HepG2 (cell line): ENCODE measurements at regions not wholly inside any gene's neighbourhood (a gene's known extent, or its start where the extent isn't known, plus 50 kb on each side); places are given as distances from the start of the nearest gene placed in this dataset.

Experiments
- ATAC-seq: fragments of 200-7000 bp; cut with Tn5 transposase; 3 replicates; pipeline ENCODE4 v1.9.1; 2020; ENCODE audit warnings: mild to moderate bottlenecking, moderate library complexity
- BruUV-seq: library from RNA; stranded (reverse); fragments of 400-500 nt; replicated peaks from 2 replicates; lab custom pipeline; 2021; lab: Mats Ljungman, UMichigan
- CTCF ChIA-PET: fragments of 300-600 bp; formaldehyde crosslinking; extraction: SDS; loops from one replicate; lab custom pipeline; 2021; ENCODE audit warnings: low total read pairs, inconsistent platforms, low intra/inter-chr PET ratio; lab: Yijun Ruan, JAX
- POLR2A ChIA-PET: fragments of 350-600 bp; sonication (Branson Sonifier 250); formaldehyde crosslinking; loops from one replicate; lab custom pipeline; 2020; ENCODE audit warnings: antibody characterized with exemption, inconsistent platforms; lab: Yijun Ruan, JAX
- DNase-seq: peaks from one replicate; pipeline ENCODE4 v3.0.0-alpha.2; 2015; ENCODE audit warnings: low spot score
- FAIRE-seq: peaks from 3 replicates; lab custom pipeline; 2011; peaks lifted over from hg19 to GRCh38; lab: Jason Lieb, UNC
- H2AFZ ChIP-seq: one replicate; pipeline ENCODE4 v1.6.1; 2011; ENCODE audit warnings: low read length, inconsistent platforms
- H3K27ac ChIP-seq: fragments of 300-600 bp; 3 replicates; pipeline ENCODE4 v1.8.0; 2011; ENCODE audit warnings: mixed run types, mild to moderate bottlenecking, mixed read lengths, low read length, inconsistent platforms; ENCODE audit not compliant: insufficient read depth; ENCODE audit errors: extremely low read length
- H3K27me3 ChIP-seq, 2 experiments: fragments of 200-600 bp in 1 of 2; 2 replicates in 1 of 2; 3 replicates in 1 of 2; pipeline versions ENCODE4 v1.6.0 to v1.8.0; 2011; ENCODE audit warnings: low read length in 2 of 2, mild to moderate bottlenecking in 2 of 2, moderate library complexity in 2 of 2, inconsistent platforms in 1 of 2; ENCODE audit not compliant: insufficient read depth in 2 of 2, control insufficient read depth in 1 of 2
- H3K36me3 ChIP-seq, 2 experiments: fragments of 200-600 bp in 1 of 2; replicated peaks in 1 of 2; 2 replicates in 1 of 2; 3 replicates in 1 of 2; pipeline versions ENCODE4 v1.5.1 to v1.8.0; 2011; ENCODE audit warnings: low read length in 2 of 2, inconsistent platforms in 1 of 2; ENCODE audit not compliant: insufficient read depth in 2 of 2, control insufficient read depth in 1 of 2
- H3K4me1 ChIP-seq: 2 replicates; pipeline ENCODE4 v1.5.1; 2012; ENCODE audit warnings: low read length, inconsistent platforms; ENCODE audit not compliant: insufficient read depth
- H3K4me2 ChIP-seq: 2 replicates; pipeline ENCODE4 v1.6.0; 2011; ENCODE audit warnings: low read depth, low read length, inconsistent platforms
- H3K4me3 ChIP-seq, 3 experiments: fragments of 200-600 bp in 1 of 3; sonication (generic), shearing (Covaris generic) in 1 of 3; replicated peaks in 1 of 3; 2 replicates each; pipeline ENCODE4 v1.5.1; 2011 to 2016; ENCODE audit warnings: low read length in 3 of 3, inconsistent platforms in 2 of 3, low read depth in 2 of 3, mild to moderate bottlenecking in 2 of 3, control low read depth in 1 of 3, mixed read lengths in 1 of 3; ENCODE audit not compliant: insufficient read depth in 1 of 3
- H3K79me2 ChIP-seq: one replicate; pipeline ENCODE4 v1.6.1; 2011; ENCODE audit warnings: low read length, inconsistent platforms; ENCODE audit not compliant: insufficient read depth
- H3K9ac ChIP-seq: 2 replicates; pipeline ENCODE4 v1.6.0; 2011; ENCODE audit warnings: mild to moderate bottlenecking, low read depth, low read length, inconsistent platforms; ENCODE audit not compliant: insufficient read depth
- H3K9me3 ChIP-seq: 2 replicates; pipeline ENCODE4 v1.5.1; 2012; ENCODE audit warnings: mild to moderate bottlenecking, low read length
- H4K20me1 ChIP-seq: 2 replicates; pipeline ENCODE4 v1.6.0; 2011; ENCODE audit warnings: inconsistent platforms, mild to moderate bottlenecking, low read length, moderate library complexity; ENCODE audit not compliant: insufficient read depth
- ARNT ChIP-seq: fragments of 450-650 bp; IDR thresholded peaks from 2 replicates; pipeline ENCODE4 v1.6.1; 2017
- CCAR2 ChIP-seq: fragments of 200-400 bp; formaldehyde crosslinking; optimal IDR thresholded peaks from 2 replicates; pipeline ENCODE3; 2018; ENCODE audit warnings: low read depth, mild to moderate bottlenecking, low read length, moderate library complexity
- EED ChIP-seq: sonication (generic); formaldehyde crosslinking; IDR thresholded peaks from 2 replicates; pipeline ENCODE4 v1.5.0; 2020; ENCODE audit warnings: mild to moderate bottlenecking, missing genetic modification reagents
- HNRNPUL1 ChIP-seq: fragments of 200-400 bp; formaldehyde crosslinking; IDR thresholded peaks from 2 replicates; pipeline ENCODE4 v1.6.1; 2017; ENCODE audit warnings: low read depth, mild to moderate bottlenecking, low read length, moderate library complexity
- KAT2B ChIP-seq: fragments of 150-350 bp; IDR thresholded peaks from 2 replicates; pipeline ENCODE4 v1.6.1; 2014; ENCODE audit warnings: low read depth, low read length, borderline replicate concordance
- KLF11 ChIP-seq: IDR thresholded peaks from 2 replicates; pipeline ENCODE4 v1.6.1; 2016; ENCODE audit warnings: missing compliant biosample characterization
- ZNF124 ChIP-seq: sonication (generic); formaldehyde crosslinking; IDR thresholded peaks from 2 replicates; pipeline ENCODE4 v1.4.0; 2020; ENCODE audit warnings: missing genetic modification reagents
- ZNF331 ChIP-seq: sonication (generic); formaldehyde crosslinking; IDR thresholded peaks from 2 replicates; pipeline ENCODE4 v1.4.0; 2020; ENCODE audit warnings: missing genetic modification reagents
- ZNF484 ChIP-seq: sonication (generic); formaldehyde crosslinking; IDR thresholded peaks from 2 replicates; pipeline ENCODE4 v1.5.1; 2020; ENCODE audit warnings: mild to moderate bottlenecking, low read depth, missing genetic modification reagents, borderline replicate concordance
- ZNF567 ChIP-seq: sonication (generic); formaldehyde crosslinking; IDR thresholded peaks from 2 replicates; pipeline ENCODE4 v1.8.1; 2023; ENCODE audit warnings: mild to moderate bottlenecking, missing genetic modification reagents, borderline replicate concordance
- ZNF713 ChIP-seq: sonication (generic); formaldehyde crosslinking; IDR thresholded peaks from 2 replicates; pipeline ENCODE4 v1.4.0; 2020; ENCODE audit warnings: mild to moderate bottlenecking, missing genetic modification reagents
- ZSCAN29 ChIP-seq: sonication (generic); formaldehyde crosslinking; conservative IDR thresholded peaks from 2 replicates; pipeline ENCODE4 v1.4.0; 2020; ENCODE audit warnings: mild to moderate bottlenecking, missing genetic modification reagents
- WGBS: methylation state at CpG from one replicate; pipeline ENCODE4 v1.1.6; 2017; ENCODE audit warnings: low lambda C conversion rate; 5-methylcytosine and 5-hydroxymethylcytosine counted together
- in situ Hi-C: cut with HindIII; loops from 2 replicates; pipeline ENCODE4 v1.10.0; 2017; ENCODE audit warnings: low pct_unique_long_range_greater_than_20kb; ENCODE audit not compliant: extremely low pct_ligation_motif_present
- intact Hi-C: fragments of 100-400 bp; cut with micrococcal nuclease; formaldehyde crosslinking; loops from one replicate; pipeline ENCODE4 v1.10.0; 2022; ENCODE audit not compliant: unreplicated experiment
- TF ChIP-seq, protein P1 (sequence below): sonication (generic); formaldehyde crosslinking; IDR thresholded peaks from 2 replicates; pipeline ENCODE4 v1.9.0; 2021; ENCODE audit warnings: missing genetic modification reagents, borderline replicate concordance
- TF ChIP-seq, protein P2 (sequence below): sonication (generic); formaldehyde crosslinking; IDR thresholded peaks from 2 replicates; pipeline ENCODE4 v1.5.0; 2020; ENCODE audit warnings: mild to moderate bottlenecking, missing genetic modification reagents
- TF ChIP-seq, protein P3 (sequence below): sonication (generic); formaldehyde crosslinking; IDR thresholded peaks from 2 replicates; pipeline ENCODE4 v1.8.1; 2023; ENCODE audit warnings: mild to moderate bottlenecking, missing genetic modification reagents, borderline replicate concordance
- TF ChIP-seq, protein P4 (sequence below): sonication (generic); formaldehyde crosslinking; IDR thresholded peaks from 2 replicates; pipeline ENCODE4 v1.4.0; 2020; ENCODE audit warnings: mild to moderate bottlenecking, missing genetic modification reagents

DNA sequence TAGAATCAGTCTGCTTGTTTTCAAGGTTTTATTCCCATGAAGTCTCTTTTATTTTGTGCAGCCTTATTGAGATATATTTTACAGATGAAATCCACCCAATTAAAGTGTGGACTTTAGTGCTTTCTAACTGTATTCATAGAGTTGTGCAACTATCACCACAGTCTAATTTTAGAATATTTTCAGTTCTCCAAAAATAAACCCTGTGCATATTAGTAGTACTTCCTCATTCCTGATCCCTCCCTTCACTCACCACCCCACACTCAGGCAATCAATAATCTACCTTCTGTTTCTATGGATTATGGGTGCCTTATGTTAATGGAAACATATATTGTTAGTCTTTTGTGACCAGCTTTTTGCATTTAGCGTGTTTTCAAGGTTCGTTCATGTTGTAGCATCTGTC is 185.7 kb upstream of the TMEM72 start:
- Histone ChIP-seq H3K27ac (no peak overlapping the region), H3K4me3 (no peak overlapping the region), H3K4me2 (no peak overlapping the region), H4K20me1 (no peaks in the 10 kb centered on the region), H3K79me2 (no peaks in the 10 kb centered on the region), H3K27me3 (no peaks in the 10 kb centered on the region), H2AFZ (no peak overlapping the region), H3K9ac (no peak overlapping the region), H3K4me1 (no peaks in the 10 kb centered on the region), H3K36me3 (no peaks in the 10 kb centered on the region), H3K9me3 (no peaks in the 10 kb centered on the region)
- in situ Hi-C loops (no loop called here), intact Hi-C loops (no loop called here)
- DNase-seq (no peak), FAIRE-seq (no peak), ATAC-seq (no peak)
- CTCF ChIA-PET: no interaction called here
- POLR2A ChIA-PET: no interaction called here
- TF ChIP-seq HNRNPUL1 (no peak), ZSCAN29 (CRISPR knock-in tag) (no peak), ZNF331 (no peak), ZNF484 (no peak), ARNT (no peak), CCAR2 (no peak), KLF11 (CRISPR knock-in tag) (no peak), ZNF713 (no peak), ZNF567 (CRISPR knock-in tag) (no peak), EED (CRISPR knock-in tag) (no peak), KAT2B (no peak), ZNF124 (no peak)
- TF ChIP-seq, protein P1, sequence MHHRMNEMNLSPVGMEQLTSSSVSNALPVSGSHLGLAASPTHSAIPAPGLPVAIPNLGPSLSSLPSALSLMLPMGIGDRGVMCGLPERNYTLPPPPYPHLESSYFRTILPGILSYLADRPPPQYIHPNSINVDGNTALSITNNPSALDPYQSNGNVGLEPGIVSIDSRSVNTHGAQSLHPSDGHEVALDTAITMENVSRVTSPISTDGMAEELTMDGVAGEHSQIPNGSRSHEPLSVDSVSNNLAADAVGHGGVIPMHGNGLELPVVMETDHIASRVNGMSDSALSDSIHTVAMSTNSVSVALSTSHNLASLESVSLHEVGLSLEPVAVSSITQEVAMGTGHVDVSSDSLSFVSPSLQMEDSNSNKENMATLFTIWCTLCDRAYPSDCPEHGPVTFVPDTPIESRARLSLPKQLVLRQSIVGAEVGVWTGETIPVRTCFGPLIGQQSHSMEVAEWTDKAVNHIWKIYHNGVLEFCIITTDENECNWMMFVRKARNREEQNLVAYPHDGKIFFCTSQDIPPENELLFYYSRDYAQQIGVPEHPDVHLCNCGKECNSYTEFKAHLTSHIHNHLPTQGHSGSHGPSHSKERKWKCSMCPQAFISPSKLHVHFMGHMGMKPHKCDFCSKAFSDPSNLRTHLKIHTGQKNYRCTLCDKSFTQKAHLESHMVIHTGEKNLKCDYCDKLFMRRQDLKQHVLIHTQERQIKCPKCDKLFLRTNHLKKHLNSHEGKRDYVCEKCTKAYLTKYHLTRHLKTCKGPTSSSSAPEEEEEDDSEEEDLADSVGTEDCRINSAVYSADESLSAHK: no peak
- TF ChIP-seq, protein P2, sequence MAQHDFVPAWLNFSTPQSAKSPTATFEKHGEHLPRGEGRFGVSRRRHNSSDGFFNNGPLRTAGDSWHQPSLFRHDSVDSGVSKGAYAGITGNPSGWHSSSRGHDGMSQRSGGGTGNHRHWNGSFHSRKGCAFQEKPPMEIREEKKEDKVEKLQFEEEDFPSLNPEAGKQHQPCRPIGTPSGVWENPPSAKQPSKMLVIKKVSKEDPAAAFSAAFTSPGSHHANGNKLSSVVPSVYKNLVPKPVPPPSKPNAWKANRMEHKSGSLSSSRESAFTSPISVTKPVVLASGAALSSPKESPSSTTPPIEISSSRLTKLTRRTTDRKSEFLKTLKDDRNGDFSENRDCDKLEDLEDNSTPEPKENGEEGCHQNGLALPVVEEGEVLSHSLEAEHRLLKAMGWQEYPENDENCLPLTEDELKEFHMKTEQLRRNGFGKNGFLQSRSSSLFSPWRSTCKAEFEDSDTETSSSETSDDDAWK (CRISPR knock-in tag): no peak
- TF ChIP-seq, protein P3, sequence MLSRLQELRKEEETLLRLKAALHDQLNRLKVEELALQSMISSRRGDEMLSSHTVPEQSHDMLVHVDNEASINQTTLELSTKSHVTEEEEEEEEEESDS (CRISPR knock-in tag): no peak
- TF ChIP-seq, protein P4, sequence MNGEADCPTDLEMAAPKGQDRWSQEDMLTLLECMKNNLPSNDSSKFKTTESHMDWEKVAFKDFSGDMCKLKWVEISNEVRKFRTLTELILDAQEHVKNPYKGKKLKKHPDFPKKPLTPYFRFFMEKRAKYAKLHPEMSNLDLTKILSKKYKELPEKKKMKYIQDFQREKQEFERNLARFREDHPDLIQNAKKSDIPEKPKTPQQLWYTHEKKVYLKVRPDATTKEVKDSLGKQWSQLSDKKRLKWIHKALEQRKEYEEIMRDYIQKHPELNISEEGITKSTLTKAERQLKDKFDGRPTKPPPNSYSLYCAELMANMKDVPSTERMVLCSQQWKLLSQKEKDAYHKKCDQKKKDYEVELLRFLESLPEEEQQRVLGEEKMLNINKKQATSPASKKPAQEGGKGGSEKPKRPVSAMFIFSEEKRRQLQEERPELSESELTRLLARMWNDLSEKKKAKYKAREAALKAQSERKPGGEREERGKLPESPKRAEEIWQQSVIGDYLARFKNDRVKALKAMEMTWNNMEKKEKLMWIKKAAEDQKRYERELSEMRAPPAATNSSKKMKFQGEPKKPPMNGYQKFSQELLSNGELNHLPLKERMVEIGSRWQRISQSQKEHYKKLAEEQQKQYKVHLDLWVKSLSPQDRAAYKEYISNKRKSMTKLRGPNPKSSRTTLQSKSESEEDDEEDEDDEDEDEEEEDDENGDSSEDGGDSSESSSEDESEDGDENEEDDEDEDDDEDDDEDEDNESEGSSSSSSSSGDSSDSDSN (CRISPR knock-in tag): no peak
- BruUV-seq: no TSS peak
- WGBS: 32% methylated on average over 2 of the region's 2 CpGs
